ENCODE measurements at regions not wholly inside any gene's neighbourhood (a gene's known extent, or its start where the extent isn't known, plus 50 kb on each side); places are given as distances from the start of the nearest gene placed in this dataset.

GRCh38 chr18:34606851-34607250 lies 103.2 kb upstream of the DTNA start:
- in situ Hi-C loops (cut with MboI; ENCODE audit: low sequenced_read_pairs, unreplicated experiment), result no loop called here
- no peak for DNase-seq (ENCODE audit: low spot score)
- TF ChIP-seq CTCF (IDR thresholded peaks at IDR 0.05; ENCODE audit: borderline replicate concordance, control extremely low read depth, extremely low read depth, insufficient read depth, missing control alignments), result no peak

- DNase-seq (ENCODE audit: low spot score), result no peak
- no peak for TF ChIP-seq CTCF (IDR thresholded peaks at IDR 0.05; ENCODE audit: borderline replicate concordance, control extremely low read depth, extremely low read depth, insufficient read depth, missing control alignments)
- in situ Hi-C loops (cut with MboI; ENCODE audit: low sequenced_read_pairs, unreplicated experiment), result no loop called here
These were observed 102.0 kb upstream of the DTNA start for GRCh38 chr18:34608064-34608463.

- DNase-seq (ENCODE audit: low spot score), result no peak
- in situ Hi-C loops (cut with MboI; ENCODE audit: low sequenced_read_pairs, unreplicated experiment), result no loop called here
- TF ChIP-seq CTCF (IDR thresholded peaks at IDR 0.05; ENCODE audit: borderline replicate concordance, control extremely low read depth, extremely low read depth, insufficient read depth, missing control alignments), result no peak
These were observed 100.0 kb upstream of the DTNA start for GRCh38 chr18:34609986-34610648.

GRCh38 chr18:34611904-34612303 lies 98.2 kb upstream of the DTNA start:
- in situ Hi-C loops (cut with MboI; ENCODE audit: low sequenced_read_pairs, unreplicated experiment), result no loop called here
- TF ChIP-seq CTCF (IDR thresholded peaks at IDR 0.05; ENCODE audit: borderline replicate concordance, control extremely low read depth, extremely low read depth, insufficient read depth, missing control alignments), result no peak
- no peak for DNase-seq (ENCODE audit: low spot score)

- no peak for DNase-seq (ENCODE audit: low spot score)
These were observed 89.7 kb upstream of the DTNA start for GRCh38 chr18:34620258-34620861.

GRCh38 chr18:34623557-34623956 lies 86.5 kb upstream of the DTNA start:
- no peak for TF ChIP-seq CTCF (IDR thresholded peaks at IDR 0.05; ENCODE audit: borderline replicate concordance, control extremely low read depth, extremely low read depth, insufficient read depth, missing control alignments)
- in situ Hi-C loops (cut with MboI; ENCODE audit: low sequenced_read_pairs, unreplicated experiment), result no loop called here
- no peak for DNase-seq (ENCODE audit: low spot score)

More at GRCh38 chr18:34620258-34620861, 89.7 kb upstream of the DTNA start:
- in situ Hi-C loops (cut with MboI; ENCODE audit: low sequenced_read_pairs, unreplicated experiment), result no loop called here
- TF ChIP-seq CTCF (IDR thresholded peaks at IDR 0.05; ENCODE audit: borderline replicate concordance, control extremely low read depth, extremely low read depth, insufficient read depth, missing control alignments), result no peak
